Kidney (tissue), 13 donors: ENCODE measurements at regions not wholly inside any gene's neighbourhood (a gene's known extent, or its start where the extent isn't known, plus 50 kb on each side); places are given as distances from the start of the nearest gene placed in this dataset.

Experiments used
- DNase-seq, 5 donors: peaks; one replicate each; pipeline ENCODE4 v3.0.0-alpha.2; 2013 to 2020
- FAIRE-seq: peaks from 2 replicates; lab custom pipeline; 2012; peaks lifted over from hg19 to GRCh38; lab: Jason Lieb, UNC
- H3K27ac ChIP-seq, 2 donors: one replicate each; pipeline ENCODE4 v1.7.0; 2013; ENCODE audit warnings: low read depth in 2 of 2, low read length in 2 of 2, inconsistent platforms in 1 of 2
- H3K27me3 ChIP-seq: one replicate; pipeline ENCODE4 v1.7.1; 2013; ENCODE audit warnings: low read length, inconsistent platforms; ENCODE audit not compliant: control insufficient read depth, insufficient read depth
- H3K36me3 ChIP-seq, 3 donors: one replicate each; pipeline versions ENCODE4 v1.7.0 to v1.7.1; 2013; ENCODE audit warnings: low read length in 3 of 3, control low read depth in 1 of 3, inconsistent platforms in 1 of 3; ENCODE audit not compliant: insufficient read depth in 3 of 3, control insufficient read depth in 2 of 3
- H3K4me1 ChIP-seq, 3 donors: one replicate each; pipeline versions ENCODE4 v1.7.0 to v1.7.1; 2013; ENCODE audit warnings: low read length in 3 of 3, inconsistent platforms in 1 of 3, low read depth in 1 of 3; ENCODE audit not compliant: control insufficient read depth in 2 of 3, insufficient read depth in 2 of 3
- H3K4me3 ChIP-seq, 3 donors: one replicate each; pipeline versions ENCODE4 v1.7.0 to v1.8.1; 2013; ENCODE audit warnings: low read length in 3 of 3, control low read depth in 1 of 3, inconsistent platforms in 1 of 3
- H3K9ac ChIP-seq, 3 donors: one replicate each; pipeline versions ENCODE4 v1.7.0 to v1.7.1; 2013; ENCODE audit warnings: low read length in 3 of 3, control low read depth in 1 of 3, inconsistent platforms in 1 of 3
- H3K9me3 ChIP-seq, 3 donors: one replicate each; pipeline versions ENCODE4 v1.7.0 to v1.7.1; 2013; ENCODE audit warnings: low read length in 3 of 3, control low read depth in 1 of 3, inconsistent platforms in 1 of 3; ENCODE audit not compliant: control insufficient read depth in 2 of 3, insufficient read depth in 1 of 3
- intact Hi-C: fragments of 100-400 bp; cut with DNase I; formaldehyde crosslinking; loops from one replicate; pipeline ENCODE4 v1.11.1; 2022
- TF ChIP-seq, protein P1 (sequence below): IDR thresholded peaks from 3 replicates; pipeline ENCODE4 v1.5.1; 2012; ENCODE audit warnings: mild to moderate bottlenecking, moderate library complexity, borderline replicate concordance; ENCODE audit not compliant: insufficient read depth; ENCODE audit errors: extremely low read depth
- donor health status: control.
- donor health status: control.
- donor health status: control.
- donor health status: control.
- donor health status: control.
- donor health status: DM: yes; HTN: yes; CAD: no.
- donor health status: Normal renal cell carcinoma (clear cell type).

DNA sequence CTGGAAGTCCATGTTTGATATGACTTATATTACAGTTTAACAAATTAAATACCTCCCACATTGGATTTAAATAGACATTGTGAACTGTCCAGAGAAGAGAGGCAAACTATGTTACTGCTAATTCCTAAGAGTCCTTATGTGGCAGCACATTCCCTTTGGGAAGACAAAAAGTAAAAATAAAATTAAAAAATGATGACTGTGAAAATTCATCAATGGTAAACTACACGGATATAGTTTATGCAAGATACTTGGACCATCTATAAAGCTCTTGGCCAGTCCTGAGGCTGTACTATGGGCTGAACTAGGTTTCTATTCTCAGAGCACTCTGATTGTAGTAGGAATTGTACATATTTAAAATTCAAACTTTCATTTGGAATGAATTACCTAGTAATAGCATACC is 206.4 kb downstream of the LRRK2 start:
- Histone ChIP-seq H3K9me3 (no peaks in the 10 kb centered on the region), H3K9ac (no peak overlapping the region), H3K4me3 (no peak overlapping the region), H3K36me3 (no peaks in the 10 kb centered on the region), H3K27me3 (no peaks in the 10 kb centered on the region), H3K4me1 (no peaks in the 10 kb centered on the region), H3K27ac (no peak overlapping the region)
- no peak for DNase-seq
- no peak for FAIRE-seq
- TF ChIP-seq, protein P1, sequence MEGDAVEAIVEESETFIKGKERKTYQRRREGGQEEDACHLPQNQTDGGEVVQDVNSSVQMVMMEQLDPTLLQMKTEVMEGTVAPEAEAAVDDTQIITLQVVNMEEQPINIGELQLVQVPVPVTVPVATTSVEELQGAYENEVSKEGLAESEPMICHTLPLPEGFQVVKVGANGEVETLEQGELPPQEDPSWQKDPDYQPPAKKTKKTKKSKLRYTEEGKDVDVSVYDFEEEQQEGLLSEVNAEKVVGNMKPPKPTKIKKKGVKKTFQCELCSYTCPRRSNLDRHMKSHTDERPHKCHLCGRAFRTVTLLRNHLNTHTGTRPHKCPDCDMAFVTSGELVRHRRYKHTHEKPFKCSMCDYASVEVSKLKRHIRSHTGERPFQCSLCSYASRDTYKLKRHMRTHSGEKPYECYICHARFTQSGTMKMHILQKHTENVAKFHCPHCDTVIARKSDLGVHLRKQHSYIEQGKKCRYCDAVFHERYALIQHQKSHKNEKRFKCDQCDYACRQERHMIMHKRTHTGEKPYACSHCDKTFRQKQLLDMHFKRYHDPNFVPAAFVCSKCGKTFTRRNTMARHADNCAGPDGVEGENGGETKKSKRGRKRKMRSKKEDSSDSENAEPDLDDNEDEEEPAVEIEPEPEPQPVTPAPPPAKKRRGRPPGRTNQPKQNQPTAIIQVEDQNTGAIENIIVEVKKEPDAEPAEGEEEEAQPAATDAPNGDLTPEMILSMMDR, result no peak
- intact Hi-C loops, result no loop called here

DNA sequence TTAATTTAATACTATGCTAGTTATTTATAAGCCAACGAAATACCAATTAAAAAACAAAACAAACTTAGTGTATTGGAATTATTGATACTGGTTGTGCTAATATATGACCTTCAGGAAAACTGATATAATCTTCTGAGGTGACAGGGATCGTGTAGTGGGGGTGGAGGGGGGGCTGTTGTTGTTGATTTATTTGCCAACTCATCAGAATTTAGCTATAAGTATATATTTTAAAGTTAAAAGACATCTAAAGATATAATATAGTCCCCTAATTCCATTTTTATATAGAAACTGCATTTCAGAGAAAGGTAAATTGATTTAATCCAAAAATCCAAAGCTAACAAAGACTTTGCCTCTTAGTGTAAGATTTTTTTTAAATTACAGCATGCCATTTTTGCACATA is 210.5 kb downstream of the LRRK2 start:
- DNase-seq, result no peak
- FAIRE-seq, result no peak
- Histone ChIP-seq H3K4me1 (no peaks in the 10 kb centered on the region), H3K27ac (no peak overlapping the region), H3K4me3 (no peak overlapping the region), H3K9ac (no peak overlapping the region), H3K27me3 (no peaks in the 10 kb centered on the region), H3K9me3 (no peaks in the 10 kb centered on the region), H3K36me3 (no peaks in the 10 kb centered on the region)
- intact Hi-C loops, result no loop called here
- TF ChIP-seq, protein P1, result no peak

DNA sequence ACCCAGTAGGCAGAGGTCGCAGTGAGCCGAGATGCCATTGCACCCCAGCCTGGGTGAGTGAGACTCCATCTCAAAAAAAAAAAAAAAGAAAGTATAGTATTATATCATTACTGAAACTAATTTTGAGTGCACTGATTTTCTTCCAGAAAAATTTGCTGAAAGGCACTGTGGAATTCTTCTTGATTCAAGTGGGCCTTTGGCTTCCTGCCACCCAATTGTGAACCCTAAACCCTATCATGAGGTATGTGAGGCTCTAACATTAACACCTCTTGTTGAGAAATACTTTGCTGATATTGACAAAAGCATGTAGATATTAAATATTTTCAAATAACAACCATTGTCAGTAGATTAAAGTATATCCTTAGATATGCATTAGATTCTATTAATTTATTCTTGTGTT is 211.2 kb downstream of the LRRK2 start:
- H3K4me3 ChIP-seq, result no peak overlapping the region
- no peaks in the 10 kb centered on the region for H3K4me1 ChIP-seq
- TF ChIP-seq, protein P1, result no peak
- intact Hi-C loops, result no loop called here
- no peak for FAIRE-seq
- no peaks in the 10 kb centered on the region for H3K27me3 ChIP-seq
- H3K27ac ChIP-seq, result no peak overlapping the region
- no peak for DNase-seq
- no peaks in the 10 kb centered on the region for H3K9me3 ChIP-seq
- H3K36me3 ChIP-seq, result no peaks in the 10 kb centered on the region
- no peak overlapping the region for H3K9ac ChIP-seq

DNA sequence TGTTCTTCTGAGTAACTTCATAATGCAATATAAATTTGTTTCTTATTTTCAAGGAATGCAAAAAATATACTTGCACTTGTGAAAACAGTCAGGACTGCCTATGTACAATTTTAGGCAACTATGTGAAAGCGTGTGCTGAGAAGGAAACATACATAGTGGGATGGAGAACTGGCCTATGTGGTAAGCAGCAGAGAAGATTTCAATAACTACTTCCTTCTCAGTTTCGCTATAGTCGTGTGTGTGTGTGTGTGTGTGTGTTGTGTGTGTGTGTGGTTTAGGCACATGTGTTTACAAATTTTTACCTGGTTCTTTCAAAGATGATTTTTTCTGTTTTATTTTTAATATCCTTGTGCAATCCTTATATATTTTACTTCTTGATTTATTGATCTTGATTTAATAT is 211.8 kb downstream of the LRRK2 start:
- H3K36me3 ChIP-seq, result no peaks in the 10 kb centered on the region
- no peaks in the 10 kb centered on the region for H3K4me1 ChIP-seq
- no peak for DNase-seq
- TF ChIP-seq, protein P1, result no peak
- no peak for FAIRE-seq
- no peaks in the 10 kb centered on the region for H3K9me3 ChIP-seq
- no peak overlapping the region for H3K9ac ChIP-seq
- H3K27me3 ChIP-seq, result no peaks in the 10 kb centered on the region
- no peak overlapping the region for H3K4me3 ChIP-seq
- no peak overlapping the region for H3K27ac ChIP-seq
- intact Hi-C loops, result no loop called here
